T-helper 9 cell (primary cell): ENCODE measurements at regions not wholly inside any gene's neighbourhood (a gene's known extent, or its start where the extent isn't known, plus 50 kb on each side); places are given as distances from the start of the nearest gene placed in this dataset.

ENCODE experiments used
- DNase-seq: peaks from one replicate; pipeline ENCODE4 v3.0.0-alpha.2; 2020

DNA sequence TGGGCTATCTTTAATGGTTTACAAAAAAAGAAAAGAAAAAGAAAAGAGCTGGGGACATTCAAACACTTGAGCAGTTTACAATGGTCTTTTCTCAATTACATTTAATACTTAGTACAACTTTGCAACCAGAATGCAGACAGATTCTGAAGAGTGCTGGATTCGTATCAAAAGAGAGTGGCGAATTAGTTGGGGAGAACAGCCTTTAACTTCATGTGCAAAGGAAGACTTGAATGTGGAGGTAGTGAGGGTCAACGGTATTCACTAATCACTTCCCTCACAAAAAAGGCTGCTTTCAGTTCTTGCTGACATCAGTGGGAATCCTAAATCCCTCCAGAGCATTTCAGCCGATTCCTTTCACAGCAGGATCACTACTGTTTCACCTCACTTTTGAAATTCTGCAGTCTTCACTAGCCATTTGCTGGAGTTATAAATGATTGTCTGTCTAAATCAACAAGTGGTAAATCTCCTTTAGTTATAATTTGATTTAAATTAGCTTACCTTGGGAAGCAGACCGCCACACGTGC, 323.0 kb upstream of the SEMA6D start:
- no peak for DNase-seq

DNA sequence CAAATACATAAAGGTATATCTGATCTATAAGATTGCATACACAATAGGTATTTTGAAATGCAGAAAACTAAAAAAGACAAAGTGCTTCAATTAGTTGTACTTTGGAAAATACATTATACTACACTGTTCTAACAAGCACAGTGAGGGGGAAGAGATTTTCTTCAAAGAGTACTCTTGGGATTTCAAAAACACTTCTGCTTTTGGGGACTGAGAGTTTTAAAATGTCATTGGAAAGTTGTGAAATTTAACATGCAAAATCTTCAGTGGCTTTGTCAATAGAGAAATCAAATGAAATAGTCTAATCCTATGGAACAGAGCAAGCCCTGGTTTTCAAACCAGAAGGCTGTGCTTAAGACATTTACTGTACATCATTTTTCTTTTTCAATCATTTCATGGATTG, 322.2 kb upstream of the SEMA6D start:
- no peak for DNase-seq

GRCh38 chr15:47397655-47398054, 319.6 kb upstream of the SEMA6D start:
- no peak for DNase-seq

DNA sequence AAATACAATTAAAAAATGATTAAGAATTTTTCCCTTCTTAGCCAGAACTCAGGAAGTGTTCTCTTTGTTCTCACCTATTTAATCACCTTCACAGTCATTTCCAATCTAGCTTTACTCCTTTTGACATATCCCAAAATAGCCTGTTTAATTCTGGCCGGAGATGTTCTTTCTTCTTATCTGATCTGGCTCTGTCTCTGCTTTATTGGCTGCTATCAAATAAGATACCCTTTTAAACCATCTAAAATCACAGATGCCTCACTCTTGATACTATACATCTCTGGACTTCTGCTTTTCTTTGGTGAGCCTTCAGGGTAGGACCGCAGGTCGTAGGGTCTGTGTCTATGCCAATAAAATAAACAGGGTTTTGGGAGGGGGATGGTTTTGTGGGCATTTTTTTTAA, 319.2 kb upstream of the SEMA6D start:
- DNase-seq = no peak

- no peak for DNase-seq
Observed at GRCh38 chr15:47398594-47398993, 318.7 kb upstream of the SEMA6D start.

DNA sequence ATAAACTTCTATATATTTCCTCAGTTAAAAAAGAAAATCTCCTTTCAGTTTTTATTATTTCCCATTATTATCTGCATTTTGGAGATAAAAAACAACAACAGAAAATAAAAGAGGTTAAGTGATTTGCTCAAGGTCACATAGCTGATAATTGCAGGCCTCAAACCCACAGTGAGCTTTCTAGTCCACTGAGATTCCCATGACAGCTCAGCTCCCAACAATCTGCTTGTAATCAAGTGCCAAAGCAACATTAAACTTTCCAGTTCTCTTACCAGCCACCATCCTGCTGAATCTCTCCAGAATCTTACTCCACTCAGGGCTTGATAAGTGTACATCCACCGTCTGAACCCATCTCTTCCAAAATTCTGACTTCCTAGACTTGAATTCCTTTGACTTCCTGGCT, 318.2 kb upstream of the SEMA6D start:
- no peak for DNase-seq

- no peak for DNase-seq
Observed at GRCh38 chr15:47400603-47401002, 316.7 kb upstream of the SEMA6D start.

DNA sequence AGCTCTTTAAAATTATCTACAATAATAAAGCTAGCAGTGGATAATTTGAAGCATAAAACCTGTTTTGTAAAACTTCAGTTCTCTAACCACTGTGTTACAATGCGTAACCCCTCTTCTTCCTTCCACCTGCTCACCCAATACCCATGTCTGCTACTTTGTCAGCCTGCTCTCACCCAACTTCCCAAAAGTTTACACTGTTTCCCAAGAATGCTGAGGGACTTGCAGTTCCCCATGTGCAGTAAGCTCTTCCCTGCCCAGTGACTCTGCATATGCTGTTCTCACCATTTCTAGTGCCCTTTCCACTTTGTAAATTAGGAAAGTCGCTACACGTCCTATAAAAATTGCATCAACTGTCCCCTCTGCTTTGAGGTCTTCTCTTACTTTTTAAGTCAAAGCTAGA, 315.9 kb upstream of the SEMA6D start:
- no peak for DNase-seq

- DNase-seq = no peak
Observed at GRCh38 chr15:47402829-47403228, 314.5 kb upstream of the SEMA6D start.

DNA sequence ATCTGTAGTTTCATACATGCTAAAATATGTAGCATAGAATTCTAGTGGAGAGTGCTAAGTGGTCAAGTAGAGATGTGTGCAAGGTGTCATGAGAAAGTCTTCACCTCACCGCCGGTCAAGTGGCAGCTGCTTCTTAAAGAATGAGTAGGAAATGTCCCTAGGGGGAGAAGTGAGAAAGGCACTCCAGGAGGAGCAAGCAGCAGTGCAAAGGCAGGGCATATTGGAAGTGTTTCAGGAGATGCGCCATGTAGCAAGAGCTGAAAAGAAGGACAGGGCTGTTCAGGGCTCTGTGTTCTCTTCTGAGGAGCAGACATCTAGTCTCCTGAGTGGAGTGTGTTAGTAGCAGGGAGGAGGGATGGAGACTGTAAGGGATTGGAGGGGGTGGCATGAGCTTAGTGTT, 312.4 kb upstream of the SEMA6D start:
- no peak for DNase-seq

DNA sequence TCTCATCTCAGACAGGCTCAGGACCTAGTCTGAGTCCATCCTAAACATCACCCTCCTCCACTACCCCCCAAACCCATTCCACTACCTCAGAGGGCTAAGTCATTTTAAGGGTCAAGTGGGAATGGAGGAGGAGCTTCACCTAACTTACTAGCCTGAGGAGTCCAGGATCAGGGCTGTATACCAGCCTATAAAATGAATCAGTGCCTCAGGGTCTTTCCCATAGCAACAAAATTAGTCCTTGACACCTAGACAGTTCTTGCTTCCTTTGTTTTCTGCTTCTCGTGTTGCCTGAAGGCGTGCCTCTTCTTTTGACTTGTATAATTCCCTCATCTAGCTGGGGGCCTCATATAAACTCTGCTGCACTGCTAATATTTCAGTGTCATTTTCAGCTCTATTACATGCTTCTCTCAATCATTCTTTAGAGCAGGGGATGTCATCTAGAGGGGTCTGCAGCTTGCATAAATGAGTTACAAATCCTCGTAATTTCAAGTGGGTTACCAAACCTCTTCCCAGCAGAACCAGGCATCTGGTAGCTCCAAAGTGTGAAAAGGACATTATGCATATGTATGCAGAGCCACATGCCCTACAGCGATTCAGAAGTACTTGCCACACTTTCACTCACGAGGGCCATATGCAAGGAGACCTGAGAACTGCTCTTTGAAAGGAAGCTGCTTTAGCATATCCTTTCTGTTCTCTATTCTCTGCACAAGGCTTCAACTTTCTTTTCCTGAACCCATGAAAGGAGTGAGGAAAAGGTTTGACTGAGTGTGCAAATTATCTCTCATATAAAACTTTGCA, 311.7 kb upstream of the SEMA6D start:
- DNase-seq = no peak

- DNase-seq = no peak
Observed at GRCh38 chr15:47407692-47408091, 309.6 kb upstream of the SEMA6D start.

DNA sequence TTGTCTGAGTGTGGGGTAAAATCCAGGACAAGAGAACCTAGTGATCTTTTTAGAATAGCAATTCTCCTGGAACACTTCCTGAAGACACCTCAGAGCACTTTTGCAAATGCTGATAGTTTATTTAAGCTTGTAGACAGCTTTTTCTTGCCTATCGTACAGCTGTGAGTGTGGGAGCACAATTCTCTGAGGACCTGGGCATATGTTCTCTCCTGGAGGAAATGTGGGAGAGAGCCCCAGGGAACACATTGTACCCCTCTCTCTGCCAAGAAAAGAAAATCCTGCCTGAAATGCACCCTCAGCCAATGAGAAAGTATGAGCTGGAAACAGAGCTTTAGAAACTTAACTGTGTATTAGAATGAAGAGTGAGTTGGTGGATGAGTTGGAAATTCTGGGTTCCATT, 308.3 kb upstream of the SEMA6D start:
- DNase-seq = no peak

DNA sequence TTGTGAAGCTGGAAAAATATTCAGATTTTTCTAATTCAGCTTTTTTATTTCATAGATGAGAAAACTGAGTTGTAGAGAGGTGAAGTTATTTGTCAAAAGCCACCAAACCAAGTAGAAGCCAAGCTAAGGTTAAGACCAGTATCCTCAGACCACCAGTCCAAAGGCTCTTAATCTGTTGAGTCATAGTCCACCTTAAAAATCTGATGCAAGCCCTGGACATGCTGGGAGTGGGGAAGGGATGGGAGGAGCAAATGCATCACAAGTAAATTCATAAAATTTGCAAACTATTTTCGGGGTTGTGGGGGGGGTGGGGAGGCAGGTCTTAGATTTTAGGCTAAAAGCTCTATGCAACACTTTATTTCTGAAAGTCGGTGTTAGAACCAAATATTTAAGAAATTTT, 307.7 kb upstream of the SEMA6D start:
- no peak for DNase-seq

DNA sequence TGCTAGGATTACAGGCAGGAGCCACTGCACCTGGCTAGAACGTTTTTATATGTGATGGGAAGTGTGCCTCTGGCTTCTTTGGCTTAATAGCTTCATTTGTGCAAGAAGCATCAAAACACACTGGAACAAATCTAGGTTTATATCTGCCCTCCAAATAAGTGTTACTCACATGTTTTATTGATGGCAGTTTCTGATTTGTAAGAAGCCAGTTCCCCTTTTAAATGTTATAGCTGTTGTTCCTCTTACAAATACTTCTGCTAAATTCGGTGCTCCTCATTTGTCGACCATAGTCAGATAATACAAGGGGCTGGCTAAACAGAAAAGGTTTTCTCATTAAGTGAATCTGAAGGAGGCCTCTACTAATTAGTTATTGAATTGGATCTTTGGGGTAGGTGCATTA, 307.1 kb upstream of the SEMA6D start:
- no peak for DNase-seq

- no peak for DNase-seq
Observed at GRCh38 chr15:47411733-47412132, 305.6 kb upstream of the SEMA6D start.

DNA sequence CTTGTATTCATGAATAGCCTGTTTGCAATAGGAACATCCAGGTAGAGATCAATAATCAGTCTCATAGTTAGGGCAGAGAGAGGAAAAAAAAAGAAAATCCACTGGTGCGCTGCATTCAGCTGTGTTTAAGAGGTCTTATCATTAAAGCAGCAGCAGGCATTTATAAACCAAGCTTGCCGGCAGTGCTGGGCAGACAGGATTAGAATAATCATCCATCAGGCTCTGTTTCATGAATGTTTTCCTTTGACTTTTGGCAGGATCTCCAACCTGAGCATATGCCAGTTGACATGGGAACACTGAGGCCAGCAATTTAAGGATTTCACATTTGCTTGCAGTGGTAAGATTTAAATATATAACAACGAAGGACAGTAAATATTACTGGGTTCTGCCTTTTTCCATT, 305.2 kb upstream of the SEMA6D start:
- no peak for DNase-seq

DNA sequence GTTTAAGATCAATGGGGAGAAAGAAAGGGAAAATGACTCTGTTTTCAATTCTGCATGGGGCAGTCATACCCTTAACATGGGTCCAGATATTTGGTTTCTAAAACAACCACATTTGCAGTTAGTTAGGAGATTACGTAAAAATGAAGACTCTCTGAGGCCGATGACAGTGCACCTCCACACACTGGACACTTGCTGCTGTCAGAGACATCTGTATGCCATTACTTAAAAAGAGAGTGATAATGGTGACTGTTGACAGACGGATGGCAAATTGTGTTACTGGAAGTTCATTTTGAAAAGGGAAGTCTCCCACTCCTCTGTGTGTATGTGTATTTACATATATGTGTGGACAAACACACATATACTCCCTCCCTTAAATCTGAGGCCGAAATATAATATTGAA, 304.5 kb upstream of the SEMA6D start:
- DNase-seq = no peak

- DNase-seq = no peak
Observed at GRCh38 chr15:47414207-47414606, 303.1 kb upstream of the SEMA6D start.

- no peak for DNase-seq
Observed at GRCh38 chr15:47415539-47415971, 301.8 kb upstream of the SEMA6D start.

- no peak for DNase-seq
Observed at GRCh38 chr15:47422881-47423665, 294.2 kb upstream of the SEMA6D start.

DNA sequence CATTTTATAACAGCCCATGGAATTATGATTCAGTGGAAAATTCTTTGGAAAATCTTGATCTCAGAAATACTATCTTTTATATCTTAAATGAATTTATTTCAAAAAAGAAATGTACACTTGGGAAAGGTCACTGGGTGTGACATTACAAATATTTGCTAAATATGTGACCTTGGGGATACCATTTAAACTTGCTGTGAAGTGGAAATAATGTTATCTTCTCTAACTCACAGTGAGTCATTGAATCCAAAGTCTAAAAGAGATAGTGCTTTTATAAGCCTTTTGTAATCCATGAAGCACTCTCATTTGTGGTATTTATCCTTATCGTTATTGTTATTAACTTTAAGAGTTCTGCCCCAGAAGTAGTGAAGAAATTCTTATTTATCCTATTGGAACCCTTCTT, 289.8 kb upstream of the SEMA6D start:
- DNase-seq = no peak

DNA sequence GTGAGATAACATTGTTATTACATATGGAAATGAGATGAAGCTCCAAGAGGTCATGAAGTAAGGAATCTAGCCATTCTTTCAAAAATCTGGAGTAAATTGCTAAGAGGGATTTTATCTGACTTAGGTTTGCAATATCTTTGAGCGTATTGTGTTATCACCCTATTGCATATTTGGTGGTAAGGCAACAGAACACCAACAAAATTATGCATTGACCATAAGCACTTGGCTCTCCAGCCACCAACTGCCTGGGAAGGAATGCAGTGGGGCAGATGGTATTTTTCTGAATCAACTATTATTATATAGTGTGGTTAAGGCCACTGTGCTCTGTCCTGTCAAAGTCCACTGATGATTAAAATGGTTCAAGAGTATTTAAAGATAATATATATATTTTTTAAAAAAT, 287.9 kb upstream of the SEMA6D start:
- DNase-seq = no peak

GRCh38 chr15:47431501-47431900, 285.8 kb upstream of the SEMA6D start:
- no peak for DNase-seq
